K562 (cell line): ENCODE measurements at regions not wholly inside any gene's neighbourhood (a gene's known extent, or its start where the extent isn't known, plus 50 kb on each side); places are given as distances from the start of the nearest gene placed in this dataset.

Experiments
- ATAC-seq: fragments of 200-7000 bp; cut with Tn5 transposase; 3 replicates; pipeline ENCODE4 v1.9.1; 2020; ENCODE audit warnings: moderate library complexity
- BruUV-seq: library from RNA; stranded (reverse); fragments of 400-500 nt; replicated peaks from 2 replicates; lab custom pipeline; 2021; lab: Mats Ljungman, UMichigan
- CTCF ChIA-PET: fragments of 300-600 bp; formaldehyde crosslinking; extraction: SDS; loops from one replicate; lab custom pipeline; 2021; ENCODE audit warnings: low intra/inter-chr PET ratio; lab: Yijun Ruan, JAX
- POLR2A ChIA-PET: fragments of 300-600, 350-650 bp; sonication (Branson Sonifier 250); formaldehyde crosslinking; extraction: SDS; loops from one replicate; lab custom pipeline; 2021; ENCODE audit warnings: antibody characterized with exemption, inconsistent platforms; lab: Yijun Ruan, JAX
- DNase-seq, 4 experiments: peaks; one replicate each; pipeline versions ENCODE4 v3.0.0 to v3.0.0-alpha.2; 2011 to 2018; ENCODE audit warnings: low spot score in 3 of 4, mixed read lengths in 3 of 4; ENCODE audit errors: extremely low read depth in 1 of 4
- FAIRE-seq: peaks from 2 replicates; lab custom pipeline; 2011; peaks lifted over from hg19 to GRCh38; lab: Jason Lieb, UNC
- H2AFZ ChIP-seq: 2 replicates; pipeline ENCODE4 v1.6.0; 2011; ENCODE audit warnings: low read depth, low read length, control low read depth, inconsistent platforms
- H3K27ac ChIP-seq: fragments of 200-600 bp; 3 replicates; pipeline ENCODE4 v1.8.0; 2011; ENCODE audit warnings: low read depth, mild to moderate bottlenecking, control low read depth, inconsistent platforms, low read length, moderate library complexity, mixed read lengths; ENCODE audit errors: extremely low read depth
- H3K27me3 ChIP-seq, 2 experiments: fragments of 300-600 bp in 1 of 2; 2 replicates in 1 of 2; 3 replicates in 1 of 2; pipeline versions ENCODE4 v1.6.0 to v1.8.0; 2011; ENCODE audit warnings: inconsistent platforms in 2 of 2, low read length in 2 of 2, mild to moderate bottlenecking in 1 of 2, mixed read lengths in 1 of 2, moderate library complexity in 1 of 2; ENCODE audit not compliant: control insufficient read depth in 2 of 2, insufficient read depth in 2 of 2
- H3K36me3 ChIP-seq: fragments of 300-600 bp; 3 replicates; pipeline ENCODE4 v1.8.0; 2011; ENCODE audit warnings: mild to moderate bottlenecking, low read length, inconsistent platforms; ENCODE audit not compliant: control insufficient read depth, insufficient read depth
- H3K4me1 ChIP-seq, 2 experiments: fragments of 200-600 bp in 1 of 2; replicated peaks in 1 of 2; 2 replicates in 1 of 2; 3 replicates in 1 of 2; pipeline versions ENCODE4 v1.5.1 to v1.8.0; 2011; ENCODE audit warnings: inconsistent platforms in 2 of 2, low read length in 2 of 2, mild to moderate bottlenecking in 1 of 2, mixed read lengths in 1 of 2, moderate library complexity in 1 of 2; ENCODE audit not compliant: control insufficient read depth in 2 of 2, insufficient read depth in 2 of 2
- H3K4me2 ChIP-seq: 2 replicates; pipeline ENCODE4 v1.6.1; 2011; ENCODE audit warnings: low read length, control low read depth, inconsistent platforms, mixed read lengths; ENCODE audit not compliant: insufficient read depth
- H3K4me3 ChIP-seq: fragments of 200-600 bp; sonication (generic), shearing (Covaris generic); 2 replicates; pipeline ENCODE4 v1.5.1; 2016; ENCODE audit warnings: control low read depth, inconsistent platforms
- H3K79me2 ChIP-seq: fragments of 200-600 bp; 3 replicates; pipeline ENCODE4 v1.8.0; 2011; ENCODE audit warnings: low read length, inconsistent platforms; ENCODE audit not compliant: control insufficient read depth, insufficient read depth
- H3K9ac ChIP-seq, 2 experiments: 2 replicates each; pipeline versions ENCODE4 v1.6.0 to v1.6.1; 2011; ENCODE audit warnings: low read depth in 2 of 2, low read length in 2 of 2, control low read depth in 1 of 2, inconsistent platforms in 1 of 2, mild to moderate bottlenecking in 1 of 2, mixed read lengths in 1 of 2; ENCODE audit not compliant: insufficient read depth in 1 of 2
- H3K9me1 ChIP-seq: one replicate; pipeline ENCODE4 v1.6.0; 2011; ENCODE audit warnings: inconsistent platforms, mild to moderate bottlenecking, low read length, moderate library complexity; ENCODE audit not compliant: control insufficient read depth, insufficient read depth
- H3K9me3 ChIP-seq: replicated peaks from 2 replicates; pipeline ENCODE4 v1.5.1; 2011; ENCODE audit warnings: low read depth, low read length, inconsistent platforms; ENCODE audit not compliant: control insufficient read depth, insufficient read depth
- H4K20me1 ChIP-seq: replicated peaks from 2 replicates; pipeline ENCODE4 v1.6.1; 2011; ENCODE audit warnings: low read length, inconsistent platforms, mixed read lengths; ENCODE audit not compliant: control insufficient read depth, insufficient read depth
- ATF3 ChIP-seq, 2 experiments: fragments of 450-650 bp in 1 of 2; sonication (generic) in 1 of 2; formaldehyde crosslinking in 1 of 2; IDR thresholded peaks in 1 of 2; conservative IDR thresholded peaks in 1 of 2; 2 replicates each; pipeline versions ENCODE4 v1.6.1 to v1.8.1; 2016 to 2023; ENCODE audit warnings: mild to moderate bottlenecking in 2 of 2, moderate library complexity in 2 of 2, inconsistent platforms in 1 of 2, missing genetic modification reagents in 1 of 2
- DNMT1 ChIP-seq: fragments of 450-650 bp; IDR thresholded peaks from 2 replicates; pipeline ENCODE4 v1.6.1; 2016; ENCODE audit warnings: antibody characterized with exemption, mild to moderate bottlenecking
- ELF2 ChIP-seq: fragments of 250-450 bp; sonication (Bioruptor Pico); IDR thresholded peaks from 2 replicates; pipeline ENCODE4 v1.5.0; 2021; ENCODE audit warnings: mild to moderate bottlenecking
- ETV5 ChIP-seq: sonication (generic); formaldehyde crosslinking; IDR thresholded peaks from 2 replicates; pipeline ENCODE4 v1.4.0; 2020; ENCODE audit warnings: low read depth, mild to moderate bottlenecking, missing genetic modification reagents
- HMGXB4 ChIP-seq: sonication (generic); formaldehyde crosslinking; IDR thresholded peaks from 2 replicates; pipeline ENCODE4 v1.8.1; 2023; ENCODE audit warnings: mild to moderate bottlenecking, missing genetic modification reagents
- MEF2A ChIP-seq: IDR thresholded peaks from 2 replicates; pipeline ENCODE4 v1.6.1; 2011; ENCODE audit warnings: low read depth, mild to moderate bottlenecking, low read length, moderate library complexity; ENCODE audit not compliant: control insufficient read depth
- PML ChIP-seq: IDR thresholded peaks from 2 replicates; pipeline ENCODE4 v1.6.1; 2012; ENCODE audit warnings: low read length, inconsistent platforms
- SAFB ChIP-seq: fragments of 200-400 bp; formaldehyde crosslinking; IDR thresholded peaks from 2 replicates; pipeline ENCODE4 v1.6.1; 2017; ENCODE audit warnings: low read depth, low read length, borderline replicate concordance
- SLC30A9 ChIP-seq: fragments of 250-450 bp; sonication (Bioruptor Pico); IDR thresholded peaks from 2 replicates; pipeline ENCODE4 v1.8.0; 2022; ENCODE audit warnings: mild to moderate bottlenecking, moderate library complexity
- SRF ChIP-seq, 2 experiments: fragments of 250-450, 450-650 bp in 1 of 2; sonication (Bioruptor Pico) in 1 of 2; sonication (generic) in 1 of 2; formaldehyde crosslinking; IDR thresholded peaks; 2 replicates each; pipeline versions ENCODE4 v1.5.0 to v1.5.1; 2020 to 2022; ENCODE audit warnings: mild to moderate bottlenecking in 1 of 2, missing genetic modification reagents in 1 of 2
- TEAD1 ChIP-seq, 2 experiments: fragments of 450-650 bp in 1 of 2; sonication (generic) in 1 of 2; formaldehyde crosslinking; IDR thresholded peaks; 2 replicates each; pipeline versions ENCODE4 v1.4.0 to v1.8.0; 2020 to 2022; ENCODE audit warnings: mild to moderate bottlenecking in 2 of 2, missing genetic modification reagents in 1 of 2
- ZNF436 ChIP-seq: fragments of 250-450, 450-650 bp; sonication (Bioruptor Pico); formaldehyde crosslinking; IDR thresholded peaks from 2 replicates; pipeline ENCODE4 v1.7.0; 2020; ENCODE audit warnings: mild to moderate bottlenecking
- WGBS: fragments of 100-300 bp; shearing (Covaris generic); methylation state at CpG from one replicate; pipeline ENCODE4 v1.1.6; 2016; ENCODE audit warnings: low coverage, mixed read lengths; ENCODE audit not compliant: insufficient coverage; ENCODE audit errors: missing lambda C conversion rate; 5-methylcytosine and 5-hydroxymethylcytosine counted together
- in situ Hi-C: fragments of 300-500 bp; cut with MboI; formaldehyde crosslinking; loops from 4 replicates; pipeline ENCODE4 v1.15.0; 2018; ENCODE audit warnings: inconsistent platforms, mixed read lengths
- intact Hi-C: fragments of 100-400 bp; cut with micrococcal nuclease; formaldehyde crosslinking; loops from 2 replicates; pipeline ENCODE4 v1.14.2; 2022

DNA sequence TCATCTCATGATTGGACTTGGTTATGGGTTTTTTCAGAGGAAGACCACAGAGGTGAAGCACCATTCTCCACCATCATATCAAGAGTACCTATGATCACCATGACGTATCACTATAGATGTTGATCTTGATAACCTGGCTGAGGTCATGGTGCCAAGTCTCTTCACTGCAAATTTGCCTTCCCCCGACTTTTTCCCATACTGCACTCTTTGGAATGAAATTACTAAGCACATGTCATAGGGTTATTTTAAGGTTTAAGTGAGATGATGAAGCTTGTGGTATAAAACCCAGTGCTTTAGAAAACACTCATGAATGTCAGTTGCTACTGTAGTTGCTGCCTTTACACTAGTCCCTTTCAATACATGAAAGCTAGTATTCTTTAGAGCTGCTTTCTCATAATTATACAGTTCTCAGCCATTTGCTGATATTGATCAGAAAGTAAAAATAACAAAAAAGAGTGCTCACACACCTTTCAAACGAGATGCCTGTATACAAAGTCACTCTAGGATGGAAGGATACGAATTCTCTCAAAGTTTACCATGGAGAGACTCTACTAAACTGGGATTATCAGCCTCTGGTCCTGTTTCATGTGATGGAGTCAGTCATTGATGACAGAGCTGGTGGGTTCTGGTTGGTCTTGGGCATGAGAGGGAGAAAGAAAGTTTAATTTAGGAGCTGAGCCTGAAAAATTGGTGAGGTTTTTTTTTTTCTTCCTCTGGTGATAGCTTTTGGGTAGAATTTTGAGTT lies 228.1 kb downstream of the PRL start:
- BruUV-seq, result no TSS peak

More for the DNA sequence above, 228.1 kb downstream of the PRL start:
- TF ChIP-seq PML, result no peak
- no peak for TF ChIP-seq HMGXB4 (CRISPR knock-in tag)
- no peak for TF ChIP-seq ETV5 (CRISPR knock-in tag)
- TF ChIP-seq SRF (CRISPR knock-in tag; IDR thresholded peaks at IDR 0.05), result no peak
- no peak for TF ChIP-seq MEF2A
- TF ChIP-seq DNMT1, result no peak
- TF ChIP-seq SAFB, result no peak
- TF ChIP-seq ATF3 (IDR thresholded peaks at IDR 0.05), result no peak
- no peak for TF ChIP-seq ATF3 (CRISPR knock-in tag; conservative IDR thresholded peaks at IDR 0.05)
- no peak for TF ChIP-seq ZNF436 (CRISPR knock-in tag)
- TF ChIP-seq TEAD1 (CRISPR knock-in tag; IDR thresholded peaks at IDR 0.05), result no peak
- TF ChIP-seq SLC30A9 (CRISPR knock-in tag), result no peak
- TF ChIP-seq ELF2 (CRISPR knock-in tag), result no peak
- no peak for DNase-seq
- H2AFZ ChIP-seq, result 0 out of 2 replicates have a peak overlapping the region, but pooled peaks have one; percentile 11
- POLR2A ChIA-PET, result interaction anchor here (1.3 kb wide), 1 partner anchor 10 kb away, joined by 5 read pairs; no protein-coding TSS in a partner anchor
- no peaks in the 10 kb centered on the region for H3K9me1 ChIP-seq
- no peak overlapping the region for H3K9ac ChIP-seq
- H4K20me1 ChIP-seq, result no peaks in the 10 kb centered on the region
- in situ Hi-C loops, result no loop called here
- intact Hi-C loops, result no loop called here
- no peaks in the 10 kb centered on the region for H3K9me3 ChIP-seq
- 15% methylated on average over 4 of the region's 4 CpGs for WGBS
- CTCF ChIA-PET, result no interaction called here
- no peaks in the 10 kb centered on the region for H3K27me3 ChIP-seq
- no peak overlapping the region for H3K4me3 ChIP-seq
- no peaks in the 10 kb centered on the region for H3K79me2 ChIP-seq
- FAIRE-seq, result no peak
- no peak overlapping the region for H3K4me2 ChIP-seq
- ATAC-seq, result no peak
- no peak overlapping the region for H3K27ac ChIP-seq
- H3K36me3 ChIP-seq, result no peaks in the 10 kb centered on the region
- H3K4me1 ChIP-seq, result no peaks in the 10 kb centered on the region; a peak in 1 of 5 replicates
